GM23338 (cell line): ENCODE measurements at regions not wholly inside any gene's neighbourhood (a gene's known extent, or its start where the extent isn't known, plus 50 kb on each side); places are given as distances from the start of the nearest gene placed in this dataset.

ENCODE experiments used
- ATAC-seq: fragments of 200-7000 bp; cut with Tn5 transposase; 3 replicates; pipeline ENCODE4 v1.9.1; 2020
- DNase-seq: peaks from one replicate; pipeline ENCODE4 v3.0.0-alpha.2; 2015; ENCODE audit warnings: low spot score
- H2AFZ ChIP-seq: fragments of 200-600 bp; sonication (generic); 2 replicates; pipeline ENCODE4 v1.8.0; 2016; ENCODE audit warnings: antibody characterized with exemption, mild to moderate bottlenecking, moderate library complexity
- H3F3A ChIP-seq: fragments of 200-600 bp; sonication (generic); replicated peaks from 2 replicates; pipeline ENCODE4 v1.8.0; 2017; ENCODE audit warnings: antibody characterized with exemption, mixed run types, low read depth
- H3K27ac ChIP-seq: fragments of 200-600 bp; sonication (generic); 2 replicates; pipeline ENCODE4 v1.6.1; 2016; ENCODE audit warnings: low read depth
- H3K27me3 ChIP-seq: fragments of 200-600 bp; sonication (generic); 2 replicates; pipeline ENCODE4 v1.8.0; 2016; ENCODE audit warnings: mild to moderate bottlenecking, mixed run types, moderate library complexity; ENCODE audit not compliant: insufficient read depth
- H3K36me3 ChIP-seq: fragments of 200-600 bp; sonication (generic); 2 replicates; pipeline ENCODE4 v1.8.0; 2016; ENCODE audit warnings: mild to moderate bottlenecking; ENCODE audit not compliant: insufficient read depth
- H3K4me1 ChIP-seq: fragments of 200-600 bp; sonication (generic); 2 replicates; pipeline ENCODE4 v1.8.0; 2016; ENCODE audit warnings: mild to moderate bottlenecking, moderate library complexity; ENCODE audit not compliant: insufficient read depth
- H3K4me2 ChIP-seq: fragments of 200-600 bp; sonication (generic); 2 replicates; pipeline ENCODE4 v1.7.1; 2017; ENCODE audit warnings: mixed run types
- H3K4me3 ChIP-seq: fragments of 200-600 bp; sonication (generic); 2 replicates; pipeline ENCODE4 v1.6.1; 2016; ENCODE audit warnings: mixed run types
- H3K79me2 ChIP-seq: fragments of 200-600 bp; sonication (generic); replicated peaks from 2 replicates; pipeline ENCODE4 v1.8.0; 2017; ENCODE audit warnings: mild to moderate bottlenecking; ENCODE audit not compliant: insufficient read depth
- H3K9me2 ChIP-seq: fragments of 200-600 bp; sonication (generic); 2 replicates; pipeline ENCODE4 v1.8.0; 2017; ENCODE audit not compliant: insufficient read depth
- H4K20me1 ChIP-seq: fragments of 200-600 bp; sonication (generic); replicated peaks from 2 replicates; pipeline ENCODE4 v1.8.0; 2017; ENCODE audit warnings: mild to moderate bottlenecking; ENCODE audit not compliant: insufficient read depth
- H3K27ac Mint-ChIP-seq: 2 replicates; pipeline ENCODE4 v1.8.0; 2020; ENCODE audit warnings: inconsistent platforms, mild to moderate bottlenecking, moderate library complexity, mixed read lengths
- H3K27me3 Mint-ChIP-seq: 3 replicates; pipeline ENCODE4 v1.8.0; 2022; ENCODE audit warnings: low read depth, mild to moderate bottlenecking, moderate library complexity, mixed read lengths, inconsistent platforms; ENCODE audit not compliant: insufficient read depth, poor library complexity
- H3K36me3 Mint-ChIP-seq: 3 replicates; pipeline ENCODE4 v1.8.0; 2021; ENCODE audit warnings: low read depth, mild to moderate bottlenecking, inconsistent platforms, moderate library complexity, mixed read lengths
- H3K4me1 Mint-ChIP-seq: 3 replicates; pipeline ENCODE4 v1.8.0; 2020; ENCODE audit warnings: mild to moderate bottlenecking, inconsistent platforms, mixed read lengths
- H3K4me3 Mint-ChIP-seq: 3 replicates; pipeline ENCODE4 v1.8.0; 2021; ENCODE audit warnings: moderate library complexity, mild to moderate bottlenecking, inconsistent platforms, mixed read lengths
- H3K9me3 Mint-ChIP-seq: 3 replicates; pipeline ENCODE4 v1.8.0; 2020; ENCODE audit warnings: moderate library complexity, mild to moderate bottlenecking, inconsistent platforms, mixed read lengths
- CREB1 ChIP-seq: fragments of 250-450 bp; sonication (Bioruptor Pico); IDR thresholded peaks from 2 replicates; pipeline ENCODE4 v1.5.0; 2020; ENCODE audit warnings: low read depth, mild to moderate bottlenecking, moderate library complexity
- EZH2 ChIP-seq: fragments of 200-600 bp; sonication (generic); IDR thresholded peaks from one replicate; pipeline ENCODE4 v1.8.0; 2017; ENCODE audit warnings: antibody characterized with exemption, mild to moderate bottlenecking, low read depth; ENCODE audit not compliant: unreplicated experiment
- EZH2phosphoT487 ChIP-seq: fragments of 200-600 bp; sonication (generic); IDR thresholded peaks from one replicate; pipeline ENCODE4 v1.8.1; 2018; ENCODE audit warnings: antibody characterized with exemption; ENCODE audit not compliant: unreplicated experiment
- JUNB ChIP-seq: IDR thresholded peaks from one replicate; pipeline ENCODE4 v1.6.1; 2016; ENCODE audit warnings: antibody characterized with exemption; ENCODE audit not compliant: unreplicated experiment
- NANOG ChIP-seq: IDR thresholded peaks from 2 replicates; pipeline ENCODE4 v1.6.1; 2016; ENCODE audit warnings: antibody characterized with exemption, borderline replicate concordance
- POLR2AphosphoS5 ChIP-seq: IDR thresholded peaks from 2 replicates; pipeline ENCODE4 v1.6.1; 2016; ENCODE audit warnings: antibody characterized with exemption, low read depth
- STAT1 ChIP-seq: IDR thresholded peaks from one replicate; pipeline ENCODE4 v1.6.1; 2016; ENCODE audit warnings: antibody characterized with exemption; ENCODE audit not compliant: unreplicated experiment
- ZNF114 ChIP-seq: fragments of 250-450 bp; sonication (Bioruptor Pico); IDR thresholded peaks from 2 replicates; pipeline ENCODE4 v1.5.0; 2020; ENCODE audit warnings: mild to moderate bottlenecking, moderate library complexity
- ZNF331 ChIP-seq: fragments of 250-450 bp; sonication (Bioruptor Pico); IDR thresholded peaks from 2 replicates; pipeline ENCODE4 v1.5.0; 2020; ENCODE audit warnings: low read depth, mild to moderate bottlenecking, moderate library complexity
- ZNF462 ChIP-seq: fragments of 250-450 bp; sonication (Bioruptor Pico); IDR thresholded peaks from 2 replicates; pipeline ENCODE4 v1.5.0; 2020; ENCODE audit warnings: mild to moderate bottlenecking, moderate library complexity
- TF ChIP-seq, protein P1 (sequence below): IDR thresholded peaks from one replicate; pipeline ENCODE4 v1.6.1; 2018; ENCODE audit warnings: antibody characterized with exemption; ENCODE audit not compliant: unreplicated experiment
- TF ChIP-seq, protein P2 (sequence below), 2 experiments: fragments of 200-600 bp in 1 of 2; sonication (generic) in 1 of 2; conservative IDR thresholded peaks; 2 replicates each; pipeline versions ENCODE4 v1.5.1 to v1.6.1; 2016 to 2017; ENCODE audit warnings: antibody characterized with exemption in 2 of 2, low read depth in 2 of 2, mild to moderate bottlenecking in 2 of 2, moderate library complexity in 1 of 2
- TF ChIP-seq, protein P3 (sequence below): IDR thresholded peaks from 2 replicates; pipeline ENCODE4 v1.6.1; 2016; ENCODE audit warnings: antibody characterized with exemption

DNA sequence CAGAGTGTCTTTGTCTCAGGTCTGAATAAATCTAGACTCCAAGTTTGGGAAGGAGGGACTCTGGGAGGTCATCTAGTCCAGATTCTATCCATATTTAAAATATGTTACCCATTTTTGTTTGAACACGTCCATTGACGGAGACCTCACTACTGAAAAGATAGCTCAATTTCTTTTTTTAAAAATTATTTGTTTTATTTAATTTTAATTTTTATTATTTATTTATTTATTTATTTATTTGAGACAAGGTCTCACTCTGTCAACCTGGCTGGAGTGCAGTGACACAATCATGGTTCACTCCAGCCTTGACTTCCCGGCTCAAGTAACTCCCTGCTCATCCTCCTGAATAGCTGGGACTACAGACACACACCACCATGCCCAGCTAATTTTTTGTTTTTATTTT is 89.5 kb upstream of the SNX19 start:
- no peak for ATAC-seq
- H3K9me3 Mint-ChIP-seq = peaks cover 6% of the 10 kb centered on the region; the same call in 1 of the 3 replicates

More for the DNA sequence above, 89.5 kb upstream of the SNX19 start:
- DNase-seq = no peak
- Histone ChIP-seq H4K20me1 (no peaks in the 10 kb centered on the region), H3K9me2 (no peaks in the 10 kb centered on the region), H3K4me2 (no peak overlapping the region), H3K27me3 (no peaks in the 10 kb centered on the region), H3K36me3 (no peaks in the 10 kb centered on the region), H2AFZ (no peak overlapping the region), H3F3A (no peaks in the 10 kb centered on the region), H3K4me3 (no peak overlapping the region), H3K27ac (no peak overlapping the region), H3K4me1 (no peaks in the 10 kb centered on the region), H3K79me2 (no peaks in the 10 kb centered on the region)
- TF ChIP-seq, protein P1, sequence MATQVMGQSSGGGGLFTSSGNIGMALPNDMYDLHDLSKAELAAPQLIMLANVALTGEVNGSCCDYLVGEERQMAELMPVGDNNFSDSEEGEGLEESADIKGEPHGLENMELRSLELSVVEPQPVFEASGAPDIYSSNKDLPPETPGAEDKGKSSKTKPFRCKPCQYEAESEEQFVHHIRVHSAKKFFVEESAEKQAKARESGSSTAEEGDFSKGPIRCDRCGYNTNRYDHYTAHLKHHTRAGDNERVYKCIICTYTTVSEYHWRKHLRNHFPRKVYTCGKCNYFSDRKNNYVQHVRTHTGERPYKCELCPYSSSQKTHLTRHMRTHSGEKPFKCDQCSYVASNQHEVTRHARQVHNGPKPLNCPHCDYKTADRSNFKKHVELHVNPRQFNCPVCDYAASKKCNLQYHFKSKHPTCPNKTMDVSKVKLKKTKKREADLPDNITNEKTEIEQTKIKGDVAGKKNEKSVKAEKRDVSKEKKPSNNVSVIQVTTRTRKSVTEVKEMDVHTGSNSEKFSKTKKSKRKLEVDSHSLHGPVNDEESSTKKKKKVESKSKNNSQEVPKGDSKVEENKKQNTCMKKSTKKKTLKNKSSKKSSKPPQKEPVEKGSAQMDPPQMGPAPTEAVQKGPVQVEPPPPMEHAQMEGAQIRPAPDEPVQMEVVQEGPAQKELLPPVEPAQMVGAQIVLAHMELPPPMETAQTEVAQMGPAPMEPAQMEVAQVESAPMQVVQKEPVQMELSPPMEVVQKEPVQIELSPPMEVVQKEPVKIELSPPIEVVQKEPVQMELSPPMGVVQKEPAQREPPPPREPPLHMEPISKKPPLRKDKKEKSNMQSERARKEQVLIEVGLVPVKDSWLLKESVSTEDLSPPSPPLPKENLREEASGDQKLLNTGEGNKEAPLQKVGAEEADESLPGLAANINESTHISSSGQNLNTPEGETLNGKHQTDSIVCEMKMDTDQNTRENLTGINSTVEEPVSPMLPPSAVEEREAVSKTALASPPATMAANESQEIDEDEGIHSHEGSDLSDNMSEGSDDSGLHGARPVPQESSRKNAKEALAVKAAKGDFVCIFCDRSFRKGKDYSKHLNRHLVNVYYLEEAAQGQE = no peak
- TF ChIP-seq POLR2AphosphoS5 (no peak), ZNF462 (CRISPR knock-in tag) (no peak), ZNF114 (CRISPR knock-in tag) (no peak), CREB1 (CRISPR knock-in tag) (no peak), EZH2phosphoT487 (no peak), JUNB (no peak), STAT1 (no peak), NANOG (no peak), ZNF331 (CRISPR knock-in tag) (no peak), EZH2 (no peak)
- TF ChIP-seq, protein P2, sequence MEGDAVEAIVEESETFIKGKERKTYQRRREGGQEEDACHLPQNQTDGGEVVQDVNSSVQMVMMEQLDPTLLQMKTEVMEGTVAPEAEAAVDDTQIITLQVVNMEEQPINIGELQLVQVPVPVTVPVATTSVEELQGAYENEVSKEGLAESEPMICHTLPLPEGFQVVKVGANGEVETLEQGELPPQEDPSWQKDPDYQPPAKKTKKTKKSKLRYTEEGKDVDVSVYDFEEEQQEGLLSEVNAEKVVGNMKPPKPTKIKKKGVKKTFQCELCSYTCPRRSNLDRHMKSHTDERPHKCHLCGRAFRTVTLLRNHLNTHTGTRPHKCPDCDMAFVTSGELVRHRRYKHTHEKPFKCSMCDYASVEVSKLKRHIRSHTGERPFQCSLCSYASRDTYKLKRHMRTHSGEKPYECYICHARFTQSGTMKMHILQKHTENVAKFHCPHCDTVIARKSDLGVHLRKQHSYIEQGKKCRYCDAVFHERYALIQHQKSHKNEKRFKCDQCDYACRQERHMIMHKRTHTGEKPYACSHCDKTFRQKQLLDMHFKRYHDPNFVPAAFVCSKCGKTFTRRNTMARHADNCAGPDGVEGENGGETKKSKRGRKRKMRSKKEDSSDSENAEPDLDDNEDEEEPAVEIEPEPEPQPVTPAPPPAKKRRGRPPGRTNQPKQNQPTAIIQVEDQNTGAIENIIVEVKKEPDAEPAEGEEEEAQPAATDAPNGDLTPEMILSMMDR (conservative IDR thresholded peaks at IDR 0.05; ENCODE audit: low read depth in 2 of 2) = no peak
- TF ChIP-seq, protein P3, sequence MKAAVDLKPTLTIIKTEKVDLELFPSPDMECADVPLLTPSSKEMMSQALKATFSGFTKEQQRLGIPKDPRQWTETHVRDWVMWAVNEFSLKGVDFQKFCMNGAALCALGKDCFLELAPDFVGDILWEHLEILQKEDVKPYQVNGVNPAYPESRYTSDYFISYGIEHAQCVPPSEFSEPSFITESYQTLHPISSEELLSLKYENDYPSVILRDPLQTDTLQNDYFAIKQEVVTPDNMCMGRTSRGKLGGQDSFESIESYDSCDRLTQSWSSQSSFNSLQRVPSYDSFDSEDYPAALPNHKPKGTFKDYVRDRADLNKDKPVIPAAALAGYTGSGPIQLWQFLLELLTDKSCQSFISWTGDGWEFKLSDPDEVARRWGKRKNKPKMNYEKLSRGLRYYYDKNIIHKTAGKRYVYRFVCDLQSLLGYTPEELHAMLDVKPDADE = no peak
- Mint-ChIP-seq H3K27ac (no peak overlapping the region), H3K4me1 (no peaks in the 10 kb centered on the region), H3K27me3 (no peaks in the 10 kb centered on the region), H3K36me3 (no peaks in the 10 kb centered on the region), H3K4me3 (no peak overlapping the region)
